M059J (cell line): ENCODE measurements at regions not wholly inside any gene's neighbourhood (a gene's known extent, or its start where the extent isn't known, plus 50 kb on each side); places are given as distances from the start of the nearest gene placed in this dataset.

Source experiments
- DNase-seq: peaks from one replicate; pipeline ENCODE4 v3.0.0-alpha.2; 2012; ENCODE audit warnings: low read depth

GRCh38 chr16:80418517-80419355, 122.1 kb upstream of the DYNLRB2 start:
- no peak for DNase-seq

DNA sequence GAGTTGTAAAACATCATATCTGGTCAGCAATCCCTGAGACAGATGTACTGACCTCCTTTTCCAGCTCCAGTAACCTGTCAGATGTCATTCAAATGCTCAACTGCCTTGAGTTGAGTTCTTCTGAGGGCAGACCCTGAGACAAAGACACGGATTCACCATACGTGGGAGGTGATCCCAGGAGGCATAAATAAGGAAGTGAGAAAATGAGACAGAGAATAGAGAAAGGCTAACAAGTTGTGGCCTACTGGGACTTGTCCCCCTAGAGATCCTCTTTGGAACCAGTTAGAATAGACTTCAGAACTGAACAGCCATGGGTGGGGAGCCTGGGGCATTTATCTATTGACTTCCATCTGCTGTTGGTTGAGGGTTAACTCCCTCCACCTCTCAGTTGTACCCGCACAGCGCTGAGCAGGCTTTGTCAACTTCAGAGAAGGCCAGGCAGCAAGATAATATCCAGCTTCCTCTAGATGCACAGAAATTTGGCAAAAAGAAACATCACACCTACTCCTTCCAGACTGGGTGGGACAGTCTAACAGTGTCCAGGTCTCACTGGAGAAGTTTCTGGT, 123.0 kb upstream of the DYNLRB2 start:
- no peak for DNase-seq

- DNase-seq = no peak
These were observed 132.8 kb upstream of the DYNLRB2 start for GRCh38 chr16:80408014-80408413.

GRCh38 chr16:80407265-80407987, 133.4 kb upstream of the DYNLRB2 start:
- no peak for DNase-seq

DNA sequence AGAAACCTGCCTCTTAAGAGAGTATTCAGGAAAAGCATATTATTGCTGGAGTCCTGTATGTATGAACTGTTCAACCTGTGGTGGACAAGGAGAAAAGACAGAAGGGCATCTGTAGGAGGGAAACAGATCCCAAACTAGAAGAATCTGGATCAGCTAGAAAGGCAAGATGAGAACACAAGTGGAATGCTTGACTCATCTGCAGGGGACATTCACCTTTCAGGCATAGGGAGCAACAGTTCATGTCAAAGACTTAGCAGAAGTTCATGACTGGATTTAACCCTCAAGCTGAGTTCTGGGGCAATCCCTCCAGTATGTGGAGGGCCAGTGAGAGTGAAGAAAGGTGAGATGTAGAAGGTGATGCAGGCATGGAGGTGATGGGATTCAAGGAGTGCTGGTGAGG, 135.9 kb upstream of the DYNLRB2 start:
- DNase-seq = no peak

DNA sequence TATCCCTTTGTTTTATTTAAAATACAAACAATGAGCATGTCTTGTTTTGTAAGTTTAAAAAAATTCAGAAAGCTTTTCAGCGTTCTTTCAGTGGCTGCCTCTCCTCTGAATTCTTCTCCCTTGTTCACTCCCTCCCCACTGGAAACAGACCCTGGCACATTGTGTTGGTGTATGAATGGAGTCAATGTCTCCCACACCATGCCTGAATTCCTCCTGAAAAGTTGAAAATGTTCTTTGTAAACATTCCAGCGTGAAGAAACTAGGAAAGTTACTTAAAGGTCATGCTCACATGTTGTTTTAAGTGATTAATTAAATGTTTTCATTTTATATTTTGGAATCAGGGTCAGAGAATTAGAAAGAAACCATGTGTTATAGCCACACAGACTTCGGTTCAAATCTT, 136.9 kb upstream of the DYNLRB2 start:
- DNase-seq = no peak

DNA sequence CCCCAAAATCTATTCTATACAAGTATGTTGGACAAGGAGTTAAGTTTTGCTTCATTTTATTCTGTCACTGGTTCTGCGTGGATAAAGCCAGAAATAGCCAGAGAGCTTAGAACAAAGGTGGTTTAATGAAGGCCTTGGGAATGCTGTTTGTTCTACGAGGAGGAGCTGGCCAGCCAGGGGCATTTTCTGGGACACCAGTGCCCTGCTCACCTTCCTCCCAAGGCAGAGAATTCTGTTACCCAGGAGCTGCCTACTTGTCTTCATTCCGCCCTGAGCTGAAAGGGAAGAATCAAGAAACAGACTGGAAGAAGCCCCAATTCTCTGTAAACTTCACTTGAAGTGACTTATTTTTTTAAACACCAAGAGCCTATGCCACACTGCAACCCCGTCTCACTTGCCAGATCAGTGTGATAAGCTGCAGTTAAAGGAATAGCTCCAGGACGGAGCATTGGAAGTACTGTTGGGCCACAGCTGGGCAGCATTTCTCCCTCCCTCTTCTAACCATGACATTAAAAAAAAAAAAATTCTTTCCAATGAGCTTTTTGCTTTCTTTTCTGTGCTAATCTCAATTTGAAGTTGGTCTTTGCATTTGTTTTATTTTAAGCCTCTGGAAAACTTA, 149.8 kb upstream of the DYNLRB2 start:
- DNase-seq = no peak

DNA sequence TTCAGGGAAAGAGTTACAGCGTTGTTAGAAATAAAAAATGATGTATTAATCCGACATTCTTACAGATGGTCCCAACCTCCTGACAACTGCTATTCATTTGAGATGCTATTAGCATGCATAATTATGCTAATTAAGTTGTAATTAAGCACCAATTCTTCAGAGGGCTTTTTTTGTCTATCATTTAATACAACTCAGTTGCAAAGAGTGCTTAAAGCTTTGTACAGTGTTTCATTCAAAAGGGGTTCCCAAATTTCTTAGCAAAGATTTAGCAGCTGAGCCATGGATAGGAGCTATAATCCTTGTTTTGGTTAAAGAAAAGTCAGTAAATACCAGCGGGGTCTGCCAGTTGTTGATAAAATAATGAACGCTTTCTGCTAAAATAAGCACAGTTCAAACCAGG, 150.7 kb upstream of the DYNLRB2 start:
- DNase-seq = no peak

DNA sequence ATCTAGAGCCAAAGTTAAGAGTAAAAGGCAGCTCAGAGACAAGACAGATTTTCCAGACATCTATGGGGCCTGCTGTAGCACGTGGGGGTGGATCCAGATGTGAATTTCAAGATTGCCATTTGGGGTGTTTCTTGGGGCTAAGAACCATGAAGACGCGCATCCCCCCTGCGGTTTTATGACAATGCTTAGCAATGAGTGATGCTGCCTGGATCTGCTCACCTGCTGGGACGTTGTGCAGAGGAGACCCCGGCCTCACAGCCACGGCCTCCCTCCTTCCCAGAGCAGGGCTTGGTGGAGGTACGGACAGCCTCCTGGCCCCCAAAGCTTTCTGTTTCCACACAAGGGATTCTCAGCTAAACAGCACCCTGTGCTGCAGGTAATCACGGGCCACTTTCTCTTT, 151.5 kb upstream of the DYNLRB2 start:
- no peak for DNase-seq

- DNase-seq = no peak
These were observed 153.4 kb upstream of the DYNLRB2 start for GRCh38 chr16:80387318-80387921.

- DNase-seq = no peak
These were observed 155.9 kb upstream of the DYNLRB2 start for GRCh38 chr16:80384862-80385261.

DNA sequence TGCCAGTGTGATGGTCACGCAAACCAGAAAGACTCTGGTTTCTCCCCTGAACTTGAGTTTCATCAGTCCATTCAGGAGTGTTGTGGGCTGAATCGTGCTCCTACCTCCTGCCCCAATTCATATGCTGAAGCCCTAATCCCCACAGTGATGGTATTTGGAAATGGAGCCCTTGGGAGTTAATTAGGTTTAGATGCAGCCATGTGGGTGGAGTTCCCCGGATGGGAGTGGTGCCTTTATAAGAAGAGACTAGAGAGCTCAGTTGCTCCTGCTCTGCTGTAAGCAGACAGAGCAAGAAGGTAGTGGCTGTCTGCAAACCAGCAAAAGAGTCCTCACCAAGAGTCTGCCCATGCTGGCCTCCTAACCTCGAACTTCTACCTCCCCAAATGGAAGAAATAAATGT, 160.3 kb upstream of the DYNLRB2 start:
- no peak for DNase-seq

- DNase-seq = no peak
These were observed 163.5 kb upstream of the DYNLRB2 start for GRCh38 chr16:80377096-80377956.

DNA sequence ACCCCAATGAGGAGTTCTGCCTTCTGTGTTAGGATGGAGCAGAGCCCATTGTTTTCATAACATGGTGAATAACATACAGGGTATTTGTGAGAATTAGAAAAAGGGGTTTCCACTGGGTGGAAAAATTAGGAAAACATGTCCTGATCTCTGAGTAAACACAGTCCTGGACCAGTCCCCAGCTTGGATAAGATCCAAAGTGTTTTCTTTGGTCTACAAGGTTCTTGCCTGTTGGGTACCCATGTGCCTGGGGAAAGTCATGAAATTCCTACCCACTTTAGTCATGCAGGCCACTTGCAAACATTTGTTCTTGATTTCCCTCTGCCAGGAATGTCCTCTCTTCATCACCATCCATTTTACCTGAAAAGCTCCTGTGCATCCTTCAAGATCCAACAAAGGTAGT, 164.8 kb upstream of the DYNLRB2 start:
- peak; percentile 3 for DNase-seq

GRCh38 chr16:80375513-80375912, 165.3 kb upstream of the DYNLRB2 start:
- no peak for DNase-seq

GRCh38 chr16:80372341-80372740, 168.5 kb upstream of the DYNLRB2 start:
- DNase-seq = no peak

DNA sequence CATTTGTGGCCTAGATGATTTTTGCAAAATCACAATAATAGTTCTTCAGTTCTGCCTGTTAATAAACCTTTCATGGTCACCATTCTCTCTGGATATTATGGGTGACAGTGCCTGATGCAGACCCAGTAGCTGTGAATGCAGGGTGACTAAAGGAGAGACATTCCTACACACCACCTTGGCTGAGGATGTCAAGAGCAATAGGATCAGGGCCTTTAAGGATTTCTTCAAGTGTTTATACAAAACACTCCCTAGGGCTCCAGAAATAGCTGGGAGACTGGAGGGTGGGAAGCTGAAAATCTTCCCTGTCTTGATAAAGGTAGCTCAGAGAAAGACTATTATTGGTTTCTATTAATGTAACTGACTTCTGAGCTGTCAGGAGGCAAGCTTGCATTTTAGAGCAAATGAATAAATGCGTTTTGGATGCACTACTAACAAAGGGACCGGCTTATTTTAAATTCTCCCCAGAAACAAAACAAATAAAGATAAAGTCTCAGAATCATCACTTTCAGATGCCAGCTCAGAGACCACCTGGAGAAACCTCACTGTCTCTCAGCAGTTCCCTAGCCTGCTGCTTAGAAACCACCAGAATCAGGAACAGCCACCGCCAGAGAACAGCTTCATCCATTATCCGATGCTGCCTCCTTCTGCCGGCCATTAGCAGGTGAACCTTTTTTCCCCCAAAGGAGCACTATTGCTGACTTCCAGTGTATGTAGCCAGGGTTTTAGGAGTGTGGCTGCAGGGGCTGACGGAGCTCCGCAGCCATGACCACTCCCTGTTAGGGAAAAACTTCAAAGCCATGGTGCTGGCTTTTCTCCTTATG, 171.4 kb upstream of the DYNLRB2 start:
- DNase-seq = peak; percentile 42

DNA sequence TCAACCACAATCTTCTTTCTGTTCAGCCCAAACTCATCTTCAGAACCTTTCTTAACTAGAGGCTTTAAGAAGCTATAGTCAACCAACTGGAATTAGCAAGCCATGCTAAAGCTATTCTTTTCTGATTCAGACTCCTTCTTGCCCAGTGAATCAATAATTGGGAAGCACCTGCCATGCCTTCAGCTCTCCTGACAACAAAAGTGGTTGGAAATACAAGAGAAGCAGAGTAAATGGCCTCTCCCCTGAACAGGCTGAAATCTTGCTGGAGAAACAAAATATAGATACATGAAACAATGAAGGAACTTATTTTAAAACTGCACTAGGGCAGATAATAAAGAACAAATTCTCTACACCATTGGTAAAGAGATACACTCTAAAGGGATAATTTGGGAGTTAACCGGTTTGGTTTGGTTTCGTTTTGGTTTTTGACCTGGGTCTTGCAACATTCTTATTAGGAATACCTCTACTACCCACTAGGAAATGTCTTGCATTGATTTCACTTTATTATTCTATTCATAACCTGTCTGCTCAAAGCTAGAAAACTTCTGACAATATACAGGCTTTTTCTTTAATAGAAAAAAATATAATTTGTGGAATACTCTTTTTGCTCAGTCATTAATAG, 173.6 kb upstream of the DYNLRB2 start:
- no peak for DNase-seq

GRCh38 chr16:80366023-80366422, 174.8 kb upstream of the DYNLRB2 start:
- peak; percentile 41 for DNase-seq

DNA sequence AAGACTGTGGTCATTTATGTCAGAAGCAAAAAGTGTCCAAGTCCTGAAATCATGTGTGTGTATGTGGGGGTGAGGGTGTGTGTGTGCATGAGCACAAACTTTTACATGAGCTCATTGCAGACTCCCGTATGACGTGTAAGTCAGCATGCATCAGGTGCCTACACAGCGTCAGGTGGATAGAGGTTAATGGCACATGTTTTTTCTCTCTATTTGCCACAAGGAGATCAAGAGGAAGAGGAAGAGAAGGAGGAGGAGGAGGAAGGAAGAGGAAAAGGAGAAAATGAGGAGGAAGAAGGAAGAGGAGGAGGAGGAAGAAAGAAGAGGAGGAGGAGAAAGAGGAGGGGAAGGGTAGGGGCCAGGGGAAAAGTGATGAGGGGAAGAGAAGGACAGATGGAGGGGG, 178.0 kb upstream of the DYNLRB2 start:
- DNase-seq = no peak
